ENCODE measurements at regions not wholly inside any gene's neighbourhood (a gene's known extent, or its start where the extent isn't known, plus 50 kb on each side); places are given as distances from the start of the nearest gene placed in this dataset.

GRCh38 chr3:99175276-99175812 lies 273.8 kb upstream of the DCBLD2 start:
- DNase-seq (ENCODE audit: low read depth in 1 of 2, low spot score in 2 of 2), result no peak
- Histone ChIP-seq H3K4me3 (no peak overlapping the region), H3K4me1 (replicated peaks) (no peaks in the 10 kb centered on the region), H3K9me3 (replicated peaks) (no peaks in the 10 kb centered on the region), H3K27me3 (replicated peaks) (no peaks in the 10 kb centered on the region), H3K27ac (no peak overlapping the region), H3K36me3 (no peaks in the 10 kb centered on the region)

- Histone ChIP-seq H3K4me1 (replicated peaks) (no peaks in the 10 kb centered on the region), H3K4me3 (no peak overlapping the region), H3K27me3 (replicated peaks) (no peaks in the 10 kb centered on the region), H3K27ac (no peak overlapping the region), H3K36me3 (no peaks in the 10 kb centered on the region), H3K9me3 (replicated peaks) (no peaks in the 10 kb centered on the region)
- peak; percentile 41 to 56 for DNase-seq (ENCODE audit: low read depth in 1 of 2, low spot score in 2 of 2)
These were observed 271.5 kb upstream of the DCBLD2 start for GRCh38 chr3:99172736-99173657.

DNA sequence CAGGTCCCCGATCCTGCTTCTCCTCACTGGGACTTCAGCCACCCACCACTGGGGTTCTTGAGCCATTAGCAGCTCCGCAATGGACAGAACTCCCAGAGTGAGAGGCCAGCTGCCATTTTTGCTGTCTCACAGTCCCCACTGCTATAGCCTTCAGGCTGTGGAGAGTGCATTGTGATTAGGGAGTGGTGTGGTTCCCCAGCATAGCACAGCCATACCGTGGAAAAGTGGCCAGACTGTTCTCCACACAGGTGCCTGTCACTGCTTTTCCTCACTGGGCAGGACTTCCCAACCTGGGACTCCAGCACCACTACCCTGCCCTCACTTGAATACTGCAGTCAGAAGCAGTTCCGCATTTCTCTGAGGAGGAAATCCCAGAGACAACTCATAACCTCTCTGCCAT lies 270.3 kb upstream of the DCBLD2 start:
- no peaks in the 10 kb centered on the region for H3K27me3 ChIP-seq (replicated peaks)
- no peaks in the 10 kb centered on the region for H3K36me3 ChIP-seq
- no peaks in the 10 kb centered on the region for H3K4me1 ChIP-seq (replicated peaks)
- no peak overlapping the region for H3K4me3 ChIP-seq
- H3K9me3 ChIP-seq (replicated peaks), result no peaks in the 10 kb centered on the region
- no peak for DNase-seq (ENCODE audit: low read depth in 1 of 2, low spot score in 2 of 2)
- H3K27ac ChIP-seq, result no peak overlapping the region

DNA sequence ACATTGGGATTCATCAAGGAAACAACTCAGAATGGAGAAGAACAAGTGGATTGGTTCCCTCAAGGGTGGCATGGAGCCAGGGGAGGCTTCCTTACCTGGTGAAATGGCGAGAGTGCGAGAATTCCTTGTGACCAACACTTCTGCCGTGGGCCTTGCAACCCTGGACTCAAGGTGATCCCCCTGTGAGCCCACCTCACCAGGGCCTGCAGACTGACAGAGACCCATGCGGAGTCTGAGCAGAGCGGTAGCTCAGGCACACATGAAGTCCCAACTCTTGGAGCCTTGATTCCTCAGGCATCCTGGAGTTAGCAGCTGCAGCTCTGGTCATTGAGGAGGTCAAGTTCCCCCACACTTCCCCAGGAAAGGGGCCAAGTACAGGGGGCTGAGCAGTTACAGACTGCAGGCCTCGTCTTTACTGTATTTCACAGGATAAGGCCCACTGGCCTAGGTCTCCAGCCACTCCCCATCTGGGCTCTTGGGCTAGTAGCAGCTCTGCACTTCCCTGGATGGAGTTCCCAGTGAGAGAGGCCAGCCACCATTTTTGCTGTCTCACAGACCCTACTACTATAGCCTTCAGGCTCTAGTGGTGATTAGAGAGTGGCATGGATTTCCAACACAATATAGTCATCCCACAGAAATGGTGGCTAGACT lies 269.5 kb upstream of the DCBLD2 start:
- no peaks in the 10 kb centered on the region for H3K27me3 ChIP-seq (replicated peaks)
- H3K9me3 ChIP-seq (replicated peaks), result no peaks in the 10 kb centered on the region
- H3K36me3 ChIP-seq, result no peaks in the 10 kb centered on the region
- no peak overlapping the region for H3K4me3 ChIP-seq
- no peak overlapping the region for H3K27ac ChIP-seq
- no peak for DNase-seq (ENCODE audit: low read depth in 1 of 2, low spot score in 2 of 2)
- H3K4me1 ChIP-seq (replicated peaks), result no peaks in the 10 kb centered on the region

- Histone ChIP-seq H3K27me3 (replicated peaks) (no peaks in the 10 kb centered on the region), H3K27ac (no peak overlapping the region), H3K36me3 (no peaks in the 10 kb centered on the region), H3K9me3 (replicated peaks) (no peaks in the 10 kb centered on the region), H3K4me3 (no peak overlapping the region), H3K4me1 (replicated peaks) (no peaks in the 10 kb centered on the region)
- DNase-seq (ENCODE audit: low read depth in 1 of 2, low spot score in 2 of 2), result no peak
These were observed 265.6 kb upstream of the DCBLD2 start for GRCh38 chr3:99167071-99167470.

DNA sequence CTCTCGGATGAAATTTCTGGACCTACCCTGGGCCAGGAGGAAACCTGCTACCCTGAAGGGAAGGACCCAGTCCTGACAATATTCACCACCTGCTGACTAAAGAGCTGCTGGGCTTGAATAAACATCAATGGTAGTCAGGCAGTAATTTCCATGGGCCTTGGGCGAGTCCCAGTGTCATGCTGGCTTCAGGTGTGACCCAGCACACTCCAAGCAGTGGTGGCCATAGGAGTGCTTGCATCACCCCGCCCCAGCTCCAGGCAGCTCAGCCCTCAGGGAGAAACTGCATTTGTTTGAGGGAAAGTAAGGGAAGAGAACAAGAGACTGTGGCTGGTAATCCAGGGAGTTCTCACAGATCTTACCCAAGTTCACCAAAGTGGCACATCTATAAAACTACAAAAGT lies 261.8 kb upstream of the DCBLD2 start:
- no peak for DNase-seq (ENCODE audit: low read depth in 1 of 2, low spot score in 2 of 2)

DNA sequence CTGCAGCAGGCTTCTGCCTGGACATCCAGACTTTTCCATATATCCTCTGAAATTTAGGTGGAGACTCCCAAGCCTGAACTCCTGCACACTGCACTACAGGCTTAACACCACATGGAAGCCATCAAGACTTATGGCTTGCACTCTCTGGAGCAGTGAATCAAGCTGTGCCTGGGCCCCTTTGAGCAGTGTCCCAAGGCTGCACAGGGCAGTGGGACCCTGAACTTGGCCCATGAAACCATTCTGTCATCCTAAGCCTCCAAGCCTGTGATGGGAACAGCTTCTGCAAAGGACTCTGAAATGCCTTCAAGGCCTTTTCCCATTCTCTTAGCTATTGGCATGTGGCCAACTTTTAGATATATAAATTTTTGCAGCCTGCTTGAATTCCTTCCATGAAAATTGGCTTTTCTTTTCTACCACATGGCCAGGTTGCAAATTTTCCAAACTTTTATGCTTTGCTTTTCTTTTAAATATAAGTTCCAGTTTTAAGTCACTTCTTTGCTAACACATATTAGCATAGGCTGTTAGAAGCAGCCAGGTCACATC lies 257.8 kb upstream of the DCBLD2 start:
- Histone ChIP-seq H3K27ac (no peak overlapping the region), H3K4me3 (no peak overlapping the region), H3K27me3 (replicated peaks) (no peaks in the 10 kb centered on the region), H3K9me3 (replicated peaks) (no peaks in the 10 kb centered on the region; the same call in 1 of the 2 replicates), H3K4me1 (replicated peaks) (no peaks in the 10 kb centered on the region), H3K36me3 (no peaks in the 10 kb centered on the region)
- DNase-seq (ENCODE audit: low read depth in 1 of 2, low spot score in 2 of 2), result no peak

More for the DNA sequence above, 261.8 kb upstream of the DCBLD2 start:
- H3K9me3 ChIP-seq (replicated peaks), result no peaks in the 10 kb centered on the region; the same call in 1 of the 2 replicates
- H3K4me3 ChIP-seq, result no peak overlapping the region
- H3K4me1 ChIP-seq (replicated peaks), result no peaks in the 10 kb centered on the region
- H3K36me3 ChIP-seq, result no peaks in the 10 kb centered on the region
- no peaks in the 10 kb centered on the region for H3K27me3 ChIP-seq (replicated peaks)
- H3K27ac ChIP-seq, result no peak overlapping the region

GRCh38 chr3:99145031-99145430 lies 243.5 kb upstream of the DCBLD2 start:
- Histone ChIP-seq H3K27ac (no peak overlapping the region), H3K36me3 (no peaks in the 10 kb centered on the region), H3K4me1 (replicated peaks) (no peaks in the 10 kb centered on the region), H3K9me3 (replicated peaks) (no peaks in the 10 kb centered on the region), H3K4me3 (no peak overlapping the region), H3K27me3 (replicated peaks) (no peaks in the 10 kb centered on the region)
- no peak for DNase-seq (ENCODE audit: low read depth in 1 of 2, low spot score in 2 of 2)

- Histone ChIP-seq H3K27ac (no peak overlapping the region), H3K36me3 (no peaks in the 10 kb centered on the region), H3K4me3 (no peak overlapping the region), H3K27me3 (replicated peaks) (no peaks in the 10 kb centered on the region), H3K9me3 (replicated peaks) (no peaks in the 10 kb centered on the region), H3K4me1 (replicated peaks) (no peaks in the 10 kb centered on the region)
- no peak for DNase-seq (ENCODE audit: low read depth in 1 of 2, low spot score in 2 of 2)
These were observed 242.0 kb upstream of the DCBLD2 start for GRCh38 chr3:99143493-99143892.

GRCh38 chr3:99134986-99135385 lies 233.5 kb upstream of the DCBLD2 start:
- Histone ChIP-seq H3K9me3 (replicated peaks) (no peaks in the 10 kb centered on the region), H3K27ac (no peak overlapping the region), H3K4me1 (replicated peaks) (peaks cover 11% of the 10 kb centered on the region), H3K27me3 (replicated peaks) (no peaks in the 10 kb centered on the region), H3K36me3 (no peaks in the 10 kb centered on the region), H3K4me3 (no peak overlapping the region)
- no peak for DNase-seq (ENCODE audit: low read depth in 1 of 2, low spot score in 2 of 2)

DNA sequence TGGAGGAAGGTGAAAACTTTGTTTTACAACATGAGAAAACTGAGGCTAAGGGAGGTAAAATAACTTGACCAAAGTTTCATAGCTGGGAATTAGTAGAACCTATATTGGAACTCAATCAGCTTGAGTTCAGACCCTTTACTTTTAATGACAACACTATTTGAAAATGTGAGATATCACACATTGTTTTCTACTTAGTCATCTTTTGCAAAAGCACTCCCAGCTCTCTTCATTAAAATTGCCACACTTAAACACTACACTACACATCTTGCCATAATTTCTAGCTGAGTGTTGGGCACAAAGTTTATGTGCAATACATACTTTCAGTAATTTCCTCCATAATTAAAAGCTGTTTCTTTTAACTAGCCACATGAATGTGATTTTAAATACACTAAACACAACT lies 230.4 kb upstream of the DCBLD2 start:
- Histone ChIP-seq H3K27ac (no peak overlapping the region), H3K4me1 (replicated peaks) (peaks cover 33% of the 10 kb centered on the region), H3K36me3 (no peaks in the 10 kb centered on the region), H3K27me3 (replicated peaks) (no peaks in the 10 kb centered on the region), H3K4me3 (no peak overlapping the region), H3K9me3 (replicated peaks) (no peaks in the 10 kb centered on the region)
- DNase-seq (ENCODE audit: low read depth in 1 of 2, low spot score in 2 of 2), result no peak

DNA sequence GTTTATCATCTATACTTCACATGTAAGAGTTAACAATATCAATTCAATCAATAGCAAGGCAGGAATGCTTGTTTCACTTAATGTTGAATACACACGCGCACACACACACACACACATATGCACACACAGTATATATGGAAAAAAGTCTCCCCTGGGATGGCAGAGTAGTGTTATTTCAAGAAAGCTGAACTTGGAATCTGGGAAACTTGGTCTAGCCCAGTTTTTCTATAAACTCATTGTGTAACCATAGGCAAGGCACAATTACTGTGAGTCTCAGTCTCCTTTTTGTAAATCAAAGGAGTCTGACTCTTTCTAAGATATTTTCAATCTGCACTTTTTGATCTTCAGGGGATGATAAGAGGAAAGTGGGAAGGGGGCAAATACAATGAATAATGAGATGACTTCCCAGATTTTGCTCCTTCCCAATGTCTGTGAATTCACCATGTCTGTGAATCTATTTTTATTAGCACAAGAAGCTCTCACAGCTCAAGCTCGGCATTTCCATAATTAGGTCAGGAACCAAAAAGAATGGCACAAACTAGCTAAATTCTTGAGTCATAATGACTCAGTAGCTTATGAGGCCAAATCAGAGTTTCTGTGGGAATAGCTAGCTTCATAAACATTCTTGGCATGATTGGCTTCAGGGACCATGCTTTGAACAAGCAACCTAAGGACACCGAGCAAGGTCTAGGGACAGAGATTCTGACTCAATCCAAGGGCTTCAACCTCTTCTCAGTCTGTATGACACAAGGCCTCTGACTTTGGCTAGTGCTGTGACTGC lies 227.4 kb upstream of the DCBLD2 start:
- Histone ChIP-seq H3K4me3 (no peak overlapping the region), H3K36me3 (no peaks in the 10 kb centered on the region), H3K27ac (peak overlapping the region; percentile 85), H3K9me3 (replicated peaks) (no peaks in the 10 kb centered on the region), H3K27me3 (replicated peaks) (no peaks in the 10 kb centered on the region), H3K4me1 (replicated peaks) (peaks cover 49% of the 10 kb centered on the region)
- DNase-seq (ENCODE audit: low read depth in 1 of 2, low spot score in 2 of 2), result peak; percentile 76 to 88

GRCh38 chr3:99128235-99128634 lies 226.7 kb upstream of the DCBLD2 start:
- Histone ChIP-seq H3K4me1 (replicated peaks) (peaks cover 51% of the 10 kb centered on the region), H3K9me3 (replicated peaks) (no peaks in the 10 kb centered on the region), H3K27me3 (replicated peaks) (no peaks in the 10 kb centered on the region), H3K4me3 (no peak overlapping the region), H3K27ac (peak overlapping the region; percentile 85), H3K36me3 (no peaks in the 10 kb centered on the region)
- no peak for DNase-seq (ENCODE audit: low read depth in 1 of 2, low spot score in 2 of 2)

Data from SJSA1 (cell line).